Neural cell (in vitro differentiated cells): ENCODE measurements at regions not wholly inside any gene's neighbourhood (a gene's known extent, or its start where the extent isn't known, plus 50 kb on each side); places are given as distances from the start of the nearest gene placed in this dataset.

Source experiments
- H2AFZ ChIP-seq: fragments of 200-600, 300-800 bp; sonication (generic), shearing (Covaris generic); 2 replicates; pipeline ENCODE4 v1.6.0; 2014; ENCODE audit warnings: low read depth, mild to moderate bottlenecking, antibody characterized with exemption, low read length, moderate library complexity
- H3F3A ChIP-seq: fragments of 200-600 bp; shearing (Covaris generic); 2 replicates; pipeline ENCODE4 v1.6.1; 2016; ENCODE audit warnings: mild to moderate bottlenecking, moderate library complexity, mixed read lengths, antibody characterized with exemption, low read length; ENCODE audit not compliant: insufficient read depth, poor library complexity, severe bottlenecking
- H3K27ac ChIP-seq: fragments of 200-600, 300-800 bp; sonication (generic), shearing (Covaris generic); 2 replicates; pipeline ENCODE4 v1.5.1; 2014; ENCODE audit warnings: mild to moderate bottlenecking, low read length, moderate library complexity
- H3K27me3 ChIP-seq: fragments of 300-800, 200-600 bp; sonication (generic), shearing (Covaris generic); 2 replicates; pipeline ENCODE4 v1.6.0; 2014; ENCODE audit warnings: mild to moderate bottlenecking, low read depth, low read length, moderate library complexity; ENCODE audit not compliant: insufficient read depth
- H3K36me3 ChIP-seq: fragments of 300-800, 200-600 bp; sonication (generic), shearing (Covaris generic); 2 replicates; pipeline ENCODE4 v1.5.1; 2014; ENCODE audit warnings: mild to moderate bottlenecking, antibody characterized with exemption, low read length, moderate library complexity; ENCODE audit not compliant: insufficient read depth
- H3K4me2 ChIP-seq: fragments of 300-800, 200-600 bp; sonication (generic), shearing (Covaris generic); 2 replicates; pipeline ENCODE4 v1.6.0; 2014; ENCODE audit warnings: mild to moderate bottlenecking, low read length
- H3K4me3 ChIP-seq: fragments of 300-800, 200-600 bp; sonication (generic), shearing (Covaris generic); 2 replicates; pipeline ENCODE4 v1.5.1; 2014; ENCODE audit warnings: mild to moderate bottlenecking, low read length, moderate library complexity
- H3K79me2 ChIP-seq: fragments of 200-600 bp; shearing (Covaris generic); replicated peaks from 2 replicates; pipeline ENCODE4 v1.6.0; 2014; ENCODE audit warnings: mild to moderate bottlenecking, low read length, moderate library complexity; ENCODE audit not compliant: insufficient read depth
- H3K9ac ChIP-seq: fragments of 300-800, 200-600 bp; sonication (generic), shearing (Covaris generic); 2 replicates; pipeline ENCODE4 v1.6.1; 2016; ENCODE audit warnings: mild to moderate bottlenecking, low read length, mixed read lengths
- H3K9me2 ChIP-seq: fragments of 200-600 bp; shearing (Covaris generic); 2 replicates; pipeline ENCODE4 v1.6.1; 2016; ENCODE audit warnings: mild to moderate bottlenecking, low read length, mixed read lengths; ENCODE audit not compliant: insufficient read depth
- H3K9me3 ChIP-seq: fragments of 200-600, 300-800 bp; sonication (generic), shearing (Covaris generic); 2 replicates; pipeline ENCODE4 v1.6.1; 2016; ENCODE audit warnings: mild to moderate bottlenecking, mixed run types, low read length, moderate library complexity, mixed read lengths
- H4K20me1 ChIP-seq: fragments of 200-600 bp; shearing (Covaris generic); 2 replicates; pipeline ENCODE4 v1.6.1; 2016; ENCODE audit warnings: mild to moderate bottlenecking, mixed run types; ENCODE audit not compliant: insufficient read depth
- EP300 ChIP-seq: fragments of 450-650 bp; conservative IDR thresholded peaks from 2 replicates; pipeline ENCODE4 v1.6.1; 2014; ENCODE audit warnings: antibody characterized with exemption, mild to moderate bottlenecking, moderate library complexity; ENCODE audit not compliant: poor library complexity, severe bottlenecking
- EZH2 ChIP-seq: fragments of 200-600, 300-800 bp; shearing (Covaris generic), sonication (generic); IDR thresholded peaks from 2 replicates; pipeline ENCODE4 v1.6.1; 2014; ENCODE audit warnings: antibody characterized with exemption, low read length, borderline replicate concordance, mild to moderate bottlenecking; ENCODE audit not compliant: insufficient read depth, poor library complexity, severe bottlenecking
- MXI1 ChIP-seq: fragments of 450-650 bp; conservative IDR thresholded peaks from 2 replicates; pipeline ENCODE4 v1.6.1; 2014; ENCODE audit warnings: antibody characterized with exemption, mild to moderate bottlenecking; ENCODE audit not compliant: poor library complexity, severe bottlenecking
- POLR2AphosphoS5 ChIP-seq: IDR thresholded peaks from 2 replicates; pipeline ENCODE4 v1.6.1; 2012
- RAD21 ChIP-seq: fragments of 450-650 bp; conservative IDR thresholded peaks from 2 replicates; pipeline ENCODE4 v1.6.1; 2014; ENCODE audit warnings: antibody characterized with exemption, mild to moderate bottlenecking, moderate library complexity
- SMC3 ChIP-seq: fragments of 450-650 bp; conservative IDR thresholded peaks from 2 replicates; pipeline ENCODE4 v1.6.1; 2014; ENCODE audit warnings: antibody characterized with exemption, mild to moderate bottlenecking, moderate library complexity; ENCODE audit not compliant: poor library complexity
- TAF1 ChIP-seq: IDR thresholded peaks from 2 replicates; pipeline ENCODE4 v1.6.1; 2012; ENCODE audit warnings: low read depth
- TF ChIP-seq, protein P1 (sequence below): IDR thresholded peaks from 2 replicates; pipeline ENCODE4 v1.6.1; 2012; ENCODE audit warnings: borderline replicate concordance
- TF ChIP-seq, protein P2 (sequence below): fragments of 450-650 bp; IDR thresholded peaks from 2 replicates; pipeline ENCODE4 v1.5.1; 2014; ENCODE audit warnings: antibody characterized with exemption, mild to moderate bottlenecking, moderate library complexity; ENCODE audit not compliant: poor library complexity, severe bottlenecking

DNA sequence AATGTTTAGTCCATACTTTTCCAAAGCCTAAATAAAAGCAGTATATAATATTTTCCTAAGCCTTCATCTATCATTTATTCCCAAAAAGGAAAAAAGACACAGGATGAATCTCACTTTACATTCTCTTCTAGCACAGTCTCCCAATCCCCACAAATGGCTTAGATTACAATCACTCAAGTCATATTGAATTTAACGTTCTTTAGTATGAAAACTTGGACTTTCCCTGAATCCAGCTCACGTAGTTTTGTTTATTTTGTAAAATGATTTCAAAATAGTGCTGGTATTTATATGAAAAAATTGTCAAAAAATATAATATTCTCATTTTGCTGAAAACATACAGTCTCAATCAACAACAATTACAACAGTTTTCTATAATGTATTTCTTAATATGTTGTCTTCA, 137.7 kb upstream of the CCDC150 start:
- H3K9ac ChIP-seq = no peak overlapping the region
- no peak overlapping the region for H2AFZ ChIP-seq

DNA sequence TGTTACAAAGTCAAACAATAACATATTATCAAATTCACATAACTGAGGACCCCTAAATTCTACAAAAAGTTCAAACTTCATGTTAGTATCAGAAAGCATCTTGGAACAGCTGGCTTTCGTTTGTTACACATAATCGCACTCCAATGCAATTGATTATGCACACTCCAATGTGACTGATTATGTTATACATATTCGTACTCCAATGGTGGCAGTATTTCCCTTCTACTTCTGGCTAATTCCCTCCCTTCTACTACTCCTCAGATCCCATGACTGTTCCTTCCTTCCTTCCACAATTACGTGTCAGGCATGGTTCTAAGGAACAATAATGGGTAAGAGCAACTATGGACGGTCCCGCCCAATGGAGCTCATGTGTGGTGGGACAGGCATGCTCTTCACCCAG, 137.1 kb upstream of the CCDC150 start:
- Histone ChIP-seq H4K20me1 (no peaks in the 10 kb centered on the region), H3K27me3 (no peaks in the 10 kb centered on the region), H3K9me2 (no peaks in the 10 kb centered on the region), H3K36me3 (no peaks in the 10 kb centered on the region), H3K27ac (no peak overlapping the region), H3K4me2 (no peak overlapping the region), H3K9me3 (no peaks in the 10 kb centered on the region), H3K79me2 (no peaks in the 10 kb centered on the region), H3K9ac (no peak overlapping the region), H2AFZ (no peak overlapping the region), H3K4me3 (no peak overlapping the region), H3F3A (no peaks in the 10 kb centered on the region)
- no peak for TF ChIP-seq SMC3
- TF ChIP-seq MXI1 = no peak
- TF ChIP-seq POLR2AphosphoS5 = no peak
- TF ChIP-seq, protein P1, sequence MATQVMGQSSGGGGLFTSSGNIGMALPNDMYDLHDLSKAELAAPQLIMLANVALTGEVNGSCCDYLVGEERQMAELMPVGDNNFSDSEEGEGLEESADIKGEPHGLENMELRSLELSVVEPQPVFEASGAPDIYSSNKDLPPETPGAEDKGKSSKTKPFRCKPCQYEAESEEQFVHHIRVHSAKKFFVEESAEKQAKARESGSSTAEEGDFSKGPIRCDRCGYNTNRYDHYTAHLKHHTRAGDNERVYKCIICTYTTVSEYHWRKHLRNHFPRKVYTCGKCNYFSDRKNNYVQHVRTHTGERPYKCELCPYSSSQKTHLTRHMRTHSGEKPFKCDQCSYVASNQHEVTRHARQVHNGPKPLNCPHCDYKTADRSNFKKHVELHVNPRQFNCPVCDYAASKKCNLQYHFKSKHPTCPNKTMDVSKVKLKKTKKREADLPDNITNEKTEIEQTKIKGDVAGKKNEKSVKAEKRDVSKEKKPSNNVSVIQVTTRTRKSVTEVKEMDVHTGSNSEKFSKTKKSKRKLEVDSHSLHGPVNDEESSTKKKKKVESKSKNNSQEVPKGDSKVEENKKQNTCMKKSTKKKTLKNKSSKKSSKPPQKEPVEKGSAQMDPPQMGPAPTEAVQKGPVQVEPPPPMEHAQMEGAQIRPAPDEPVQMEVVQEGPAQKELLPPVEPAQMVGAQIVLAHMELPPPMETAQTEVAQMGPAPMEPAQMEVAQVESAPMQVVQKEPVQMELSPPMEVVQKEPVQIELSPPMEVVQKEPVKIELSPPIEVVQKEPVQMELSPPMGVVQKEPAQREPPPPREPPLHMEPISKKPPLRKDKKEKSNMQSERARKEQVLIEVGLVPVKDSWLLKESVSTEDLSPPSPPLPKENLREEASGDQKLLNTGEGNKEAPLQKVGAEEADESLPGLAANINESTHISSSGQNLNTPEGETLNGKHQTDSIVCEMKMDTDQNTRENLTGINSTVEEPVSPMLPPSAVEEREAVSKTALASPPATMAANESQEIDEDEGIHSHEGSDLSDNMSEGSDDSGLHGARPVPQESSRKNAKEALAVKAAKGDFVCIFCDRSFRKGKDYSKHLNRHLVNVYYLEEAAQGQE = no peak
- TF ChIP-seq TAF1 = no peak
- TF ChIP-seq EZH2 = no peak
- no peak for TF ChIP-seq EP300
- TF ChIP-seq, protein P2, sequence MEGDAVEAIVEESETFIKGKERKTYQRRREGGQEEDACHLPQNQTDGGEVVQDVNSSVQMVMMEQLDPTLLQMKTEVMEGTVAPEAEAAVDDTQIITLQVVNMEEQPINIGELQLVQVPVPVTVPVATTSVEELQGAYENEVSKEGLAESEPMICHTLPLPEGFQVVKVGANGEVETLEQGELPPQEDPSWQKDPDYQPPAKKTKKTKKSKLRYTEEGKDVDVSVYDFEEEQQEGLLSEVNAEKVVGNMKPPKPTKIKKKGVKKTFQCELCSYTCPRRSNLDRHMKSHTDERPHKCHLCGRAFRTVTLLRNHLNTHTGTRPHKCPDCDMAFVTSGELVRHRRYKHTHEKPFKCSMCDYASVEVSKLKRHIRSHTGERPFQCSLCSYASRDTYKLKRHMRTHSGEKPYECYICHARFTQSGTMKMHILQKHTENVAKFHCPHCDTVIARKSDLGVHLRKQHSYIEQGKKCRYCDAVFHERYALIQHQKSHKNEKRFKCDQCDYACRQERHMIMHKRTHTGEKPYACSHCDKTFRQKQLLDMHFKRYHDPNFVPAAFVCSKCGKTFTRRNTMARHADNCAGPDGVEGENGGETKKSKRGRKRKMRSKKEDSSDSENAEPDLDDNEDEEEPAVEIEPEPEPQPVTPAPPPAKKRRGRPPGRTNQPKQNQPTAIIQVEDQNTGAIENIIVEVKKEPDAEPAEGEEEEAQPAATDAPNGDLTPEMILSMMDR = no peak
- no peak for TF ChIP-seq RAD21

More for the DNA sequence above, 137.7 kb upstream of the CCDC150 start:
- Histone ChIP-seq H3K9me3 (no peaks in the 10 kb centered on the region), H3F3A (no peaks in the 10 kb centered on the region), H3K36me3 (no peaks in the 10 kb centered on the region), H3K4me3 (no peak overlapping the region), H3K27me3 (no peaks in the 10 kb centered on the region), H4K20me1 (no peaks in the 10 kb centered on the region), H3K4me2 (no peak overlapping the region), H3K9me2 (no peaks in the 10 kb centered on the region), H3K79me2 (no peaks in the 10 kb centered on the region), H3K27ac (no peak overlapping the region)
- TF ChIP-seq, protein P2 = no peak
- TF ChIP-seq SMC3 = no peak
